HepG2 (cell line): ENCODE measurements at regions not wholly inside any gene's neighbourhood (a gene's known extent, or its start where the extent isn't known, plus 50 kb on each side); places are given as distances from the start of the nearest gene placed in this dataset.

Experiments
- ATAC-seq: fragments of 200-7000 bp; cut with Tn5 transposase; 3 replicates; pipeline ENCODE4 v1.9.1; 2020; ENCODE audit warnings: mild to moderate bottlenecking, moderate library complexity
- BruUV-seq: library from RNA; stranded (reverse); fragments of 400-500 nt; replicated peaks from 2 replicates; lab custom pipeline; 2021; lab: Mats Ljungman, UMichigan
- CTCF ChIA-PET: fragments of 300-600 bp; formaldehyde crosslinking; extraction: SDS; loops from one replicate; lab custom pipeline; 2021; ENCODE audit warnings: low total read pairs, inconsistent platforms, low intra/inter-chr PET ratio; lab: Yijun Ruan, JAX
- POLR2A ChIA-PET: fragments of 350-600 bp; sonication (Branson Sonifier 250); formaldehyde crosslinking; loops from one replicate; lab custom pipeline; 2020; ENCODE audit warnings: antibody characterized with exemption, inconsistent platforms; lab: Yijun Ruan, JAX
- DNase-seq: peaks from one replicate; pipeline ENCODE4 v3.0.0-alpha.2; 2015; ENCODE audit warnings: low spot score
- FAIRE-seq: peaks from 3 replicates; lab custom pipeline; 2011; peaks lifted over from hg19 to GRCh38; lab: Jason Lieb, UNC
- H2AFZ ChIP-seq: one replicate; pipeline ENCODE4 v1.6.1; 2011; ENCODE audit warnings: low read length, inconsistent platforms
- H3K27ac ChIP-seq: fragments of 300-600 bp; 3 replicates; pipeline ENCODE4 v1.8.0; 2011; ENCODE audit warnings: mixed run types, mild to moderate bottlenecking, mixed read lengths, low read length, inconsistent platforms; ENCODE audit not compliant: insufficient read depth; ENCODE audit errors: extremely low read length
- H3K27me3 ChIP-seq, 2 experiments: fragments of 200-600 bp in 1 of 2; 2 replicates in 1 of 2; 3 replicates in 1 of 2; pipeline versions ENCODE4 v1.6.0 to v1.8.0; 2011; ENCODE audit warnings: low read length in 2 of 2, mild to moderate bottlenecking in 2 of 2, moderate library complexity in 2 of 2, inconsistent platforms in 1 of 2; ENCODE audit not compliant: insufficient read depth in 2 of 2, control insufficient read depth in 1 of 2
- H3K36me3 ChIP-seq, 2 experiments: fragments of 200-600 bp in 1 of 2; replicated peaks in 1 of 2; 2 replicates in 1 of 2; 3 replicates in 1 of 2; pipeline versions ENCODE4 v1.5.1 to v1.8.0; 2011; ENCODE audit warnings: low read length in 2 of 2, inconsistent platforms in 1 of 2; ENCODE audit not compliant: insufficient read depth in 2 of 2, control insufficient read depth in 1 of 2
- H3K4me1 ChIP-seq: 2 replicates; pipeline ENCODE4 v1.5.1; 2012; ENCODE audit warnings: low read length, inconsistent platforms; ENCODE audit not compliant: insufficient read depth
- H3K4me2 ChIP-seq: 2 replicates; pipeline ENCODE4 v1.6.0; 2011; ENCODE audit warnings: low read depth, low read length, inconsistent platforms
- H3K4me3 ChIP-seq, 3 experiments: fragments of 200-600 bp in 1 of 3; sonication (generic), shearing (Covaris generic) in 1 of 3; replicated peaks in 1 of 3; 2 replicates each; pipeline ENCODE4 v1.5.1; 2011 to 2016; ENCODE audit warnings: low read length in 3 of 3, inconsistent platforms in 2 of 3, low read depth in 2 of 3, mild to moderate bottlenecking in 2 of 3, control low read depth in 1 of 3, mixed read lengths in 1 of 3; ENCODE audit not compliant: insufficient read depth in 1 of 3
- H3K79me2 ChIP-seq: one replicate; pipeline ENCODE4 v1.6.1; 2011; ENCODE audit warnings: low read length, inconsistent platforms; ENCODE audit not compliant: insufficient read depth
- H3K9ac ChIP-seq: 2 replicates; pipeline ENCODE4 v1.6.0; 2011; ENCODE audit warnings: mild to moderate bottlenecking, low read depth, low read length, inconsistent platforms; ENCODE audit not compliant: insufficient read depth
- H3K9me3 ChIP-seq: 2 replicates; pipeline ENCODE4 v1.5.1; 2012; ENCODE audit warnings: mild to moderate bottlenecking, low read length
- H4K20me1 ChIP-seq: 2 replicates; pipeline ENCODE4 v1.6.0; 2011; ENCODE audit warnings: inconsistent platforms, mild to moderate bottlenecking, low read length, moderate library complexity; ENCODE audit not compliant: insufficient read depth
- CBFB ChIP-seq: sonication (generic); formaldehyde crosslinking; IDR thresholded peaks from 2 replicates; pipeline ENCODE4 v1.4.0; 2020; ENCODE audit warnings: missing genetic modification reagents
- FLYWCH1 ChIP-seq: sonication (generic); formaldehyde crosslinking; IDR thresholded peaks from 2 replicates; pipeline ENCODE4 v1.8.1; 2023; ENCODE audit warnings: mild to moderate bottlenecking, missing genetic modification reagents
- HNRNPK ChIP-seq: fragments of 200-400 bp; formaldehyde crosslinking; IDR thresholded peaks from 2 replicates; pipeline ENCODE4 v1.6.1; 2018; ENCODE audit warnings: low read length, low read depth, moderate library complexity, mild to moderate bottlenecking; ENCODE audit not compliant: poor library complexity, severe bottlenecking
- ISL2 ChIP-seq: sonication (generic); formaldehyde crosslinking; IDR thresholded peaks from 2 replicates; pipeline ENCODE4 v1.5.0; 2020; ENCODE audit warnings: missing genetic modification reagents
- KLF15 ChIP-seq: sonication (generic); formaldehyde crosslinking; IDR thresholded peaks from 2 replicates; pipeline ENCODE4 v1.8.1; 2023; ENCODE audit warnings: borderline replicate concordance, mild to moderate bottlenecking, inconsistent platforms, missing genetic modification reagents, mixed read lengths
- MAZ ChIP-seq, 2 experiments: sonication (generic) in 1 of 2; formaldehyde crosslinking in 1 of 2; IDR thresholded peaks; 2 replicates each; pipeline versions ENCODE4 v1.5.0 to v1.6.1; 2012 to 2020; ENCODE audit warnings: low read depth in 2 of 2, mild to moderate bottlenecking in 2 of 2, borderline replicate concordance in 1 of 2, improper control_type of control experiment in 1 of 2, low read length in 1 of 2, missing genetic modification reagents in 1 of 2, moderate library complexity in 1 of 2
- NFKB2 ChIP-seq: sonication (generic); formaldehyde crosslinking; IDR thresholded peaks from 2 replicates; pipeline ENCODE4 v1.4.0; 2020; ENCODE audit warnings: missing genetic modification reagents, borderline replicate concordance
- PHF8 ChIP-seq: sonication (generic); formaldehyde crosslinking; IDR thresholded peaks from 2 replicates; pipeline ENCODE4 v1.5.0; 2020; ENCODE audit warnings: missing genetic modification reagents
- RFXAP ChIP-seq: sonication (generic); formaldehyde crosslinking; IDR thresholded peaks from 2 replicates; pipeline ENCODE4 v1.4.0; 2020; ENCODE audit warnings: missing genetic modification reagents, borderline replicate concordance
- SETDB1 ChIP-seq: sonication (generic); formaldehyde crosslinking; IDR thresholded peaks from 2 replicates; pipeline ENCODE4 v1.5.1; 2020; ENCODE audit warnings: missing genetic modification reagents, mild to moderate bottlenecking, borderline replicate concordance
- YEATS4 ChIP-seq: sonication (generic); formaldehyde crosslinking; IDR thresholded peaks from 2 replicates; pipeline ENCODE4 v1.4.0; 2020; ENCODE audit warnings: missing genetic modification reagents, borderline replicate concordance
- ZIK1 ChIP-seq: sonication (generic); formaldehyde crosslinking; IDR thresholded peaks from 2 replicates; pipeline ENCODE4 v1.5.0; 2020; ENCODE audit warnings: mild to moderate bottlenecking, low read depth, missing genetic modification reagents, borderline replicate concordance
- ZNF12 ChIP-seq: sonication (generic); formaldehyde crosslinking; IDR thresholded peaks from 2 replicates; pipeline ENCODE4 v1.5.0; 2020; ENCODE audit warnings: missing genetic modification reagents
- ZNF414 ChIP-seq: sonication (generic); formaldehyde crosslinking; IDR thresholded peaks from 2 replicates; pipeline ENCODE4 v1.5.0; 2020; ENCODE audit warnings: missing genetic modification reagents
- WGBS: methylation state at CpG from one replicate; pipeline ENCODE4 v1.1.6; 2017; ENCODE audit warnings: low lambda C conversion rate; 5-methylcytosine and 5-hydroxymethylcytosine counted together
- in situ Hi-C: cut with HindIII; loops from 2 replicates; pipeline ENCODE4 v1.10.0; 2017; ENCODE audit warnings: low pct_unique_long_range_greater_than_20kb; ENCODE audit not compliant: extremely low pct_ligation_motif_present
- intact Hi-C: fragments of 100-400 bp; cut with micrococcal nuclease; formaldehyde crosslinking; loops from one replicate; pipeline ENCODE4 v1.10.0; 2022; ENCODE audit not compliant: unreplicated experiment

- Histone ChIP-seq H3K9me3 (no peaks in the 10 kb centered on the region), H3K4me1 (no peaks in the 10 kb centered on the region), H4K20me1 (no peaks in the 10 kb centered on the region), H3K36me3 (no peaks in the 10 kb centered on the region), H3K27ac (no peak overlapping the region), H2AFZ (no peak overlapping the region), H3K27me3 (no peaks in the 10 kb centered on the region), H3K9ac (no peak overlapping the region), H3K79me2 (no peaks in the 10 kb centered on the region), H3K4me3 (no peak overlapping the region), H3K4me2 (no peak overlapping the region)
- no peak for TF ChIP-seq NFKB2
- TF ChIP-seq HNRNPK, result no peak
- no peak for TF ChIP-seq ZNF12 (CRISPR knock-in tag)
- no peak for TF ChIP-seq SETDB1 (CRISPR knock-in tag)
- no peak for TF ChIP-seq YEATS4 (CRISPR knock-in tag)
- no peak for TF ChIP-seq FLYWCH1 (CRISPR knock-in tag)
- TF ChIP-seq KLF15, result no peak
- no peak for TF ChIP-seq ISL2 (CRISPR knock-in tag)
- TF ChIP-seq ZIK1 (CRISPR knock-in tag), result no peak
- TF ChIP-seq PHF8 (CRISPR knock-in tag), result no peak
- no peak for TF ChIP-seq RFXAP (CRISPR knock-in tag)
- TF ChIP-seq ZNF414 (CRISPR knock-in tag), result no peak
- no peak for TF ChIP-seq CBFB (CRISPR knock-in tag)
- TF ChIP-seq MAZ (IDR thresholded peaks at IDR 0.05; ENCODE audit: borderline replicate concordance, low read depth, low read length), result no peak
- TF ChIP-seq MAZ (CRISPR knock-in tag; IDR thresholded peaks at IDR 0.05; ENCODE audit: low read depth), result no peak
- intact Hi-C loops (no loop called here), in situ Hi-C loops (no loop called here)
- ChIA-PET CTCF (no interaction called here), POLR2A (no interaction called here)
- no peak for ATAC-seq
- no TSS peak for BruUV-seq
- 0% methylated on average over 1 of the region's 1 CpG for WGBS
- DNase-seq, result no peak
- FAIRE-seq, result no peak
These were observed 892.9 kb upstream of the USP15 start for GRCh38 chr12:61367281-61367785.
